ENCODE measurements at regions not wholly inside any gene's neighbourhood (a gene's known extent, or its start where the extent isn't known, plus 50 kb on each side); places are given as distances from the start of the nearest gene placed in this dataset.

- Mint-ChIP-seq H3K27me3 (no peaks in the 10 kb centered on the region), H3K4me3 (no peak overlapping the region), H3K27ac (no peak overlapping the region), H3K4me1 (no peaks in the 10 kb centered on the region), H3K36me3 (no peaks in the 10 kb centered on the region), H3K9me3 (no peaks in the 10 kb centered on the region)
- CTCF ChIA-PET = no interaction called here
- DNase-seq = no peak
Observed at GRCh38 chr6:12366731-12367130, 76.6 kb downstream of the EDN1 start.

- Mint-ChIP-seq H3K4me3 (no peak overlapping the region), H3K4me1 (no peaks in the 10 kb centered on the region), H3K9me3 (no peaks in the 10 kb centered on the region), H3K27me3 (no peaks in the 10 kb centered on the region), H3K27ac (no peak overlapping the region), H3K36me3 (no peaks in the 10 kb centered on the region)
- CTCF ChIA-PET = no interaction called here
- DNase-seq = no peak
Observed at GRCh38 chr6:12367412-12367811, 77.3 kb downstream of the EDN1 start.

- no peak overlapping the region for H3K4me3 Mint-ChIP-seq
- H3K27ac Mint-ChIP-seq = no peak overlapping the region
- no peaks in the 10 kb centered on the region for H3K36me3 Mint-ChIP-seq
- no peaks in the 10 kb centered on the region for H3K9me3 Mint-ChIP-seq
- DNase-seq = no peak
- CTCF ChIA-PET = no interaction called here
- H3K4me1 Mint-ChIP-seq = no peaks in the 10 kb centered on the region
- no peaks in the 10 kb centered on the region for H3K27me3 Mint-ChIP-seq
Observed at GRCh38 chr6:12369355-12369754, 79.2 kb downstream of the EDN1 start.

DNA sequence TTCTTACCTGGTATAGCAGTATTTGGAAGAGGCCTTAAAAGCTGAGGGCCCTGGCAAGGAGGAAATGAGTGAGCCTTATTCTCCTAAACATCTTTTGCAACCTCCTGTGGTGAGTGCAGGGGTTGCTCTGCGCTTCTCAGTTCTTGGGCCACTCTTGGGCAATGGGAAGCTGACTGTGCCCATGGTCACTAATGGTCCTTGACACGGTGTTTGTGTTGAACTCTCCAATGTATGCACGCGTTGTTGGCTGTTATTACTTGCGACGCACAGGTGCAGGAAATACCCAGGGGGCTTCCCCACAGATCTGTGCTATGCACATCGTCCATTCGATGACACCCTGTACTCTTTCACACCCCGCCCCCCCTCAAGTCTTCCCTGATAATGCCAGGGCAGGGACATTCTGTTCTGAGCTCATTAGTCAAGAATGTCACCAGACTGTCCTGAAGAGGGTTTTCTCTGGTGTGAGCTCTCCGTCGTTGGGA, 79.7 kb downstream of the EDN1 start:
- DNase-seq = no peak
- Mint-ChIP-seq H3K36me3 (no peaks in the 10 kb centered on the region), H3K27ac (no peak overlapping the region), H3K4me1 (no peaks in the 10 kb centered on the region), H3K4me3 (no peak overlapping the region), H3K9me3 (no peaks in the 10 kb centered on the region), H3K27me3 (no peaks in the 10 kb centered on the region)
- CTCF ChIA-PET = no interaction called here

- DNase-seq = no peak
- no peaks in the 10 kb centered on the region for H3K36me3 Mint-ChIP-seq
- no peaks in the 10 kb centered on the region for H3K27me3 Mint-ChIP-seq
- H3K4me1 Mint-ChIP-seq = no peaks in the 10 kb centered on the region
- H3K4me3 Mint-ChIP-seq = no peak overlapping the region
- no peak overlapping the region for H3K27ac Mint-ChIP-seq
- CTCF ChIA-PET = no interaction called here
- H3K9me3 Mint-ChIP-seq = no peaks in the 10 kb centered on the region
Observed at GRCh38 chr6:12371151-12371550, 81.0 kb downstream of the EDN1 start.

- Mint-ChIP-seq H3K27me3 (no peaks in the 10 kb centered on the region), H3K27ac (no peak overlapping the region), H3K4me1 (no peaks in the 10 kb centered on the region), H3K36me3 (no peaks in the 10 kb centered on the region), H3K9me3 (no peaks in the 10 kb centered on the region), H3K4me3 (no peak overlapping the region)
- CTCF ChIA-PET = no interaction called here
- no peak for DNase-seq
Observed at GRCh38 chr6:12371641-12372146, 81.5 kb downstream of the EDN1 start.

DNA sequence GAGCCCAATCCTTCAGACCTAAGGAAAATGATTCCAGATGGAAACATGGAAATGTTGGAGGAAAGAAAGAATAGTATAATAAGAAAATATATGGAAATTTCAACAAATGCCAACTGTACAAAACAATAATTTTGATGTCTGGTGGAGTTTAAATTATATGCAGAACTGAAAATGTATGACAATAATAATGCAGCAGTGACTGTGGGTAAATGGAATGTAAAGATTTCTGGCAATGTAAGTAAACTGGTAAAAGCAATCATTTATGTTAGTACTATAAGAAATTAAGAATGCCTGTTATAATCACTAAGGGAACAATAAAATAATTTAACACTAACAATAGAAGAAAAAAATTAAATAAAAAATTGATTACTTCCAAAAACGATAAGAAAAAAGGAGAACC, 89.0 kb downstream of the EDN1 start:
- CTCF ChIA-PET = interaction anchor here (0.5 kb wide), 1 partner anchor 1901 kb away, joined by 3 read pairs; no protein-coding TSS in a partner anchor
- H3K27me3 Mint-ChIP-seq = peaks cover 4% of the 10 kb centered on the region
- no peaks in the 10 kb centered on the region for H3K36me3 Mint-ChIP-seq

GRCh38 chr6:12381587-12381986, 91.4 kb downstream of the EDN1 start:
- no peak overlapping the region for H3K4me3 Mint-ChIP-seq
- CTCF ChIA-PET = no interaction called here
- no peak overlapping the region for H3K27ac Mint-ChIP-seq
- no peaks in the 10 kb centered on the region for H3K9me3 Mint-ChIP-seq
- DNase-seq = no peak
- no peaks in the 10 kb centered on the region for H3K4me1 Mint-ChIP-seq
- H3K27me3 Mint-ChIP-seq = peaks cover 4% of the 10 kb centered on the region
- no peaks in the 10 kb centered on the region for H3K36me3 Mint-ChIP-seq

More for the DNA sequence above, 89.0 kb downstream of the EDN1 start:
- Mint-ChIP-seq H3K4me3 (no peak overlapping the region), H3K27ac (no peak overlapping the region), H3K4me1 (no peaks in the 10 kb centered on the region), H3K9me3 (no peaks in the 10 kb centered on the region)
- DNase-seq = no peak

DNA sequence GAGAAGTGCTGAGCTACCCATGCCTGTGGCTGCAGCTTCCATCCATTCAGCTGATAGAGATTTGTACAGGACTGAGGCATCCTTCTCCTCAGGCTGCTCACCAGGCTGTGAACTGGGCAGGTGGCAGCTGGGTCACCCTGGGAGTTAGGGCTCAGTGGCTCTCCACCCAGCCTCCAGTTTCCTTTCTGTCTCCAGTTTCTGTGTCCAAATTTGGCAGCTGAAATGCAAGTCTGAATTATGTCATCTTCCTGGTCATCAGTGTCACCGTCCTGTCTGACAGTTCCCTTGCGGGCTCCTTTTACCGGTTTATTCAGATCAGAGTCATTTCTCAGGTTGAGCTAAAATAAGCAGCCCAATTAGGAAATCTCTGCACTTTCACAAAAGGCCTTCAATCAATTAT, 93.3 kb downstream of the EDN1 start:
- DNase-seq = no peak
- Mint-ChIP-seq H3K36me3 (no peaks in the 10 kb centered on the region), H3K4me1 (no peaks in the 10 kb centered on the region), H3K9me3 (no peaks in the 10 kb centered on the region), H3K27ac (no peak overlapping the region), H3K27me3 (no peaks in the 10 kb centered on the region), H3K4me3 (no peak overlapping the region)
- CTCF ChIA-PET = no interaction called here

DNA sequence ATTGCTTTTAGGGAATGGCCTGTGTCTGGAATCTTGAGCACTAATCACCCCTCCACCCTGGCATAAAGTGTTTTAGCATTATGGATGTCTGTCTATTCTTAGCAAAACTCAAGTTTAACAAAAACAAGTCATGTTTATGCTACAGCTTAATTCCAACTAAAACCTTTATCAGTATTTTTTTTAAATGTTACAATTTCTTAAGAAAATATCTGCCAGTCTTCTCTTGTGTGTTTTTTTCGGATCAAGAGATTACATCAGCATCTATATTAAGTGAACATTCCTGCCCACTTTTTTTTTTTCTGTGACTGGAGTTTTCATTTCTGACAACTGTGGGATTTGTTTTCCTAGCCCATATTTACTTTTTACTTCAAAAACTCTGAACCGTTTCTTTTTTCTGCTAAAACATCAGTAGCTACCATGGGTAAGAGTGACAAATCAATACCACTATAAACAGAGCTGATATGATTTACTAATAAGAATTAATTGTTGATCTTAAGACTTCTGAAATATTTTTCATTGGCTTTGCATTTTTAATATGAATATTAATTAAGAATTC, 94.3 kb downstream of the EDN1 start:
- CTCF ChIA-PET = interaction anchor here (0.7 kb wide), 1 partner anchor 458 kb away, joined by 4 read pairs; no protein-coding TSS in a partner anchor

GRCh38 chr6:12385316-12385715, 95.2 kb downstream of the EDN1 start:
- Mint-ChIP-seq H3K27me3 (no peaks in the 10 kb centered on the region), H3K27ac (no peak overlapping the region), H3K4me3 (no peak overlapping the region), H3K9me3 (no peaks in the 10 kb centered on the region), H3K36me3 (no peaks in the 10 kb centered on the region), H3K4me1 (no peaks in the 10 kb centered on the region)
- DNase-seq = no peak
- CTCF ChIA-PET = no interaction called here

More for the DNA sequence above, 94.3 kb downstream of the EDN1 start:
- Mint-ChIP-seq H3K27ac (no peak overlapping the region), H3K27me3 (no peaks in the 10 kb centered on the region), H3K4me3 (no peak overlapping the region), H3K4me1 (no peaks in the 10 kb centered on the region), H3K9me3 (no peaks in the 10 kb centered on the region), H3K36me3 (no peaks in the 10 kb centered on the region)
- no peak for DNase-seq

DNA sequence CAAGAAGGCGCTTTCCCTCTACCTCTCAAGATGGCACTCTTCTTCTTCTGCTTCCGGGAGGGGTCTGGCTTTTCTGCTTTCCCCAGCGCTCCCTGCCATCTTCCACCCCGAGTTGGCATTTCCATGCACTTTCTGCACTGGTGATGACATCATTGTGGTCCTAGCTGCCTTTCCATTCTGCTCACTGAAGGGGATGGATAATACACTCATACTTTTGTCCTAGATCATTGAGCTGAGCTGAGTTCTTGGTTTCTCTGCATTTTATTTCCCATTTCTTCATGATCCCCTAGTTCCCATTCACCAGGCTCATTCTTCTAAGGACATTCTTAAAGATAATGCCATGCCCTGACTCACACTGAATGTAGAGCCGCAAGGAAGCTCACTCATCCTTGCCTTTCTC, 96.7 kb downstream of the EDN1 start:
- H3K4me1 Mint-ChIP-seq = no peaks in the 10 kb centered on the region
- H3K4me3 Mint-ChIP-seq = no peak overlapping the region
- no peak overlapping the region for H3K27ac Mint-ChIP-seq
- DNase-seq = no peak
- CTCF ChIA-PET = no interaction called here
- no peaks in the 10 kb centered on the region for H3K9me3 Mint-ChIP-seq
- no peaks in the 10 kb centered on the region for H3K27me3 Mint-ChIP-seq
- no peaks in the 10 kb centered on the region for H3K36me3 Mint-ChIP-seq

- CTCF ChIA-PET = no interaction called here
Observed at GRCh38 chr6:12391472-12391871, 101.3 kb downstream of the EDN1 start.

DNA sequence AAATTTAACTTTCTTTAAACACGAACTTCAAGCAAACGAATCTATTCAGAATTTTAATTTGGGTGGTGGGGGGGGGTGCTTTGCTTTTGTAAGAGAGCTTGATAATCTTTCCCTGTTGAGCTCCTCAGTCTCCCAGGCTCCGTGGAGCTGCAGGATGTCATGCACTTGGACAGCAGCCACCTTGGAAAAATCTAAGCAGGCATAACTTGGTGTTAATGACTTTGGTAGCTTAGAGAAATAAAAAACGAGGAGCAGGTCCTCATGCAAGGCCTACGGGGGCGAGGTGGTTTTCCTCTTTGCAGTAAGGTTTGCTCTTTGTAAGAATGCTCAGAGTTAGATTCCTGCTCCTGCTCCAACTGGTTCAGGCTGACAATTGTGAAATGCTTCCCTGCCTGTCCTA, 102.3 kb downstream of the EDN1 start:
- H3K27me3 Mint-ChIP-seq = no peaks in the 10 kb centered on the region
- no peaks in the 10 kb centered on the region for H3K36me3 Mint-ChIP-seq
- H3K9me3 Mint-ChIP-seq = no peaks in the 10 kb centered on the region
- H3K4me3 Mint-ChIP-seq = no peak overlapping the region
- CTCF ChIA-PET = no interaction called here
- DNase-seq = no peak
- no peaks in the 10 kb centered on the region for H3K4me1 Mint-ChIP-seq
- H3K27ac Mint-ChIP-seq = no peak overlapping the region

More at GRCh38 chr6:12391472-12391871, 101.3 kb downstream of the EDN1 start:
- no peaks in the 10 kb centered on the region for H3K9me3 Mint-ChIP-seq
- no peaks in the 10 kb centered on the region for H3K36me3 Mint-ChIP-seq
- H3K27ac Mint-ChIP-seq = no peak overlapping the region
- no peak overlapping the region for H3K4me3 Mint-ChIP-seq
- H3K4me1 Mint-ChIP-seq = no peaks in the 10 kb centered on the region
- DNase-seq = no peak
- H3K27me3 Mint-ChIP-seq = no peaks in the 10 kb centered on the region

DNA sequence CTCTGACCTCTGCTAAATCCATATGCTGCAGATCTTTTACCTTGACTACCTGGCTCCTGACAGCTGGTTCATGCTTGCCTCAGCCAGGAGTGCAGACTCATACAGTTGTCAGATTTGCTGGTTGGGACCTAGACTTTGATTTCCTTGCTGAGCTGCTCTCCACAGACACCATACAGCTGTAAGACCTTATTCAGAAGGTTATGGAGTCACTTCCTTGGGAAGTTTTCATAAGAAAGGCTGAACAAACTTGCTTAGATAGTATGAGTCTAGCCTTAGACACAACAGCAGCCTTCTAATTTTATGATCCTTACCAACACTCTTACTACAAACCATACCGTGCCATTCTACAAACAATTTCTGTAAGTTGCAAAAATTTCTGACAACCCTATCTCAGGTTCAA, 102.9 kb downstream of the EDN1 start:
- Mint-ChIP-seq H3K27ac (no peak overlapping the region), H3K27me3 (no peaks in the 10 kb centered on the region), H3K4me1 (no peaks in the 10 kb centered on the region), H3K4me3 (no peak overlapping the region), H3K36me3 (no peaks in the 10 kb centered on the region), H3K9me3 (no peaks in the 10 kb centered on the region)
- no peak for DNase-seq
- CTCF ChIA-PET = no interaction called here

- H3K9me3 Mint-ChIP-seq = no peaks in the 10 kb centered on the region
- DNase-seq = no peak
- no peaks in the 10 kb centered on the region for H3K36me3 Mint-ChIP-seq
- H3K4me1 Mint-ChIP-seq = no peaks in the 10 kb centered on the region
- H3K4me3 Mint-ChIP-seq = no peak overlapping the region
- H3K27me3 Mint-ChIP-seq = peaks cover 4% of the 10 kb centered on the region
- CTCF ChIA-PET = no interaction called here
- H3K27ac Mint-ChIP-seq = no peak overlapping the region
Observed at GRCh38 chr6:12394170-12394569, 104.0 kb downstream of the EDN1 start.

Measured in activated naive CD4-positive, alpha-beta T cell treated with anti-CD3 and anti-CD28 coated beads, Interleukin-2, amount 10 ng/mL, durations not matched to agents 7 days and 5 days (primary cell).